ENCODE measurements at regions not wholly inside any gene's neighbourhood (a gene's known extent, or its start where the extent isn't known, plus 50 kb on each side); places are given as distances from the start of the nearest gene placed in this dataset.

DNA sequence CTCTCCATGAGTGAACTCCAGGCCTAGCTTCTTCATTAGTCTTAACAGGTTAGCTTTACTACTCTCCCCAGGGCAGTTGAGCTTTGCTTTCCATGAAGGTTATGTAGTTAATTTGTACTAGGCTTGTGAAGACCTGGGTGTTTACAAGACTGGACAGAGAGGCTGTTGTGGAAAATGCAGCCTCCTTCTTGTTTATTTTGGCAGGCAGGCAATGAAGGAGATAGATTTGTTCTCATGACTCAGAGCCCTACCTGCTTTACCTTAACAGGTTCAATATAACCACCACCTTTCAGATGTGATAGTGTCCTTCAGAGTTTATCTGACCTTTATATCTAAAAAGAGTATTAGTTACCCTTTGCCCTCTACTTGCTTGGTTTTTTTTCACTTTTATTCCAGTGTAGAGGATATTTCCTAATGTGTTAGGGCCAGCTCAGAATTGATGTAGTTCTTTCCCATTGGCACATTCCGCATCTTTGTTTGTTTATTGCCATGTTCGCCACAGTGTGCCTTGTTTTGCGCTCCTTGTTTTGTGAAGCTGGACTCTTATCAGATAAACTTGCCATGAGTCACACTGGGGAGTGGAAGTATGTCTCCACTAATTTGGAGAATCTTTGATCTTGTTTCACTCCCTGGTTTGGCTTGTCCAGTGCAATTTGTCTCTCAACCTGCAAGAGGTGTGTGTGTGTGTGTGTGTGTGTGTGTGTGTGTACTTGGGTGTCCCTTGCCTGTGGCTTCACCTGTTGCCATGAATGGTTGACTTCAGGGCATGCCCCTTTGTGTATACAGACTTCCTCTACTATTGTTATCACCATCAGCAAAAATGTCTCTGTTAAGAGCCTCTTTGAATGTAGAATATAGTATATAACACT lies 87.4 kb upstream of the MACF1 start:
- TF ChIP-seq POLR2A (IDR thresholded peaks at IDR 0.05; ENCODE audit: low read depth, low read length) (no peak), TAF1 (IDR thresholded peaks at IDR 0.05; ENCODE audit: low read depth, low read length) (no peak), SPI1 (IDR thresholded peaks at IDR 0.05; ENCODE audit: low read depth, low read length) (no peak)

Measured in GM12891 (cell line).